SK-N-DZ (cell line): ENCODE measurements at regions not wholly inside any gene's neighbourhood (a gene's known extent, or its start where the extent isn't known, plus 50 kb on each side); places are given as distances from the start of the nearest gene placed in this dataset.
"Not testable (repeated sequence)": the region's sequence is repeated elsewhere in the genome, so short reads cannot be mapped to it uniquely, and the experiment has no call there.

Source experiments
- DNase-seq: peaks from one replicate; pipeline ENCODE4 v3.0.0-alpha.2; 2015; ENCODE audit warnings: low spot score

- DNase-seq, result no peak
These were observed 334.9 kb downstream of the RMST start for GRCh38 chr12:97797473-97797872.

- no peak for DNase-seq
These were observed 338.0 kb downstream of the RMST start for GRCh38 chr12:97800561-97800960.

GRCh38 chr12:97801471-97802059 is 339.0 kb downstream of the RMST start:
- no peak for DNase-seq

GRCh38 chr12:97805146-97805545 is 342.5 kb downstream of the RMST start:
- DNase-seq, result no peak

- no peak for DNase-seq
These were observed 350.7 kb downstream of the RMST start for GRCh38 chr12:97813301-97813700.

- no peak for DNase-seq
These were observed 359.2 kb downstream of the RMST start for GRCh38 chr12:97821806-97822205.

GRCh38 chr12:97835541-97835940 is 372.9 kb downstream of the RMST start:
- no peak for DNase-seq

- DNase-seq, result no peak
These were observed 374.8 kb downstream of the RMST start for GRCh38 chr12:97837401-97837800.

GRCh38 chr12:97848051-97848450 is 385.4 kb downstream of the RMST start:
- no peak for DNase-seq

GRCh38 chr12:97854477-97854876 is 391.9 kb downstream of the RMST start:
- no peak for DNase-seq

- DNase-seq, result no peak
These were observed 399.5 kb downstream of the RMST start for GRCh38 chr12:97862072-97862471.

GRCh38 chr12:97875064-97875463 is 412.5 kb downstream of the RMST start:
- DNase-seq, result no peak

GRCh38 chr12:97876780-97877179 is 414.2 kb downstream of the RMST start:
- DNase-seq, result no peak

GRCh38 chr12:97877404-97877803 is 414.8 kb downstream of the RMST start:
- DNase-seq, result no peak

- DNase-seq, result no peak
These were observed 424.0 kb downstream of the RMST start for GRCh38 chr12:97886511-97887176.

GRCh38 chr12:97897881-97898280 is 435.3 kb downstream of the RMST start:
- DNase-seq, result not testable (repeated sequence)

- DNase-seq, result no peak
These were observed 436.9 kb downstream of the RMST start for GRCh38 chr12:97899529-97899928.

GRCh38 chr12:97899956-97900355 is 437.4 kb downstream of the RMST start:
- DNase-seq, result no peak

- DNase-seq, result no peak
These were observed 440.8 kb downstream of the RMST start for GRCh38 chr12:97903356-97903755.

- no peak for DNase-seq
These were observed 444.9 kb downstream of the RMST start for GRCh38 chr12:97907504-97907903.

- no peak for DNase-seq
These were observed 448.0 kb downstream of the RMST start for GRCh38 chr12:97910559-97910958.

- no peak for DNase-seq
These were observed 450.3 kb downstream of the RMST start for GRCh38 chr12:97912943-97913342.

GRCh38 chr12:97921979-97922722 is 459.5 kb downstream of the RMST start:
- no peak for DNase-seq
